ENCODE measurements at regions not wholly inside any gene's neighbourhood (a gene's known extent, or its start where the extent isn't known, plus 50 kb on each side); places are given as distances from the start of the nearest gene placed in this dataset.

DNA sequence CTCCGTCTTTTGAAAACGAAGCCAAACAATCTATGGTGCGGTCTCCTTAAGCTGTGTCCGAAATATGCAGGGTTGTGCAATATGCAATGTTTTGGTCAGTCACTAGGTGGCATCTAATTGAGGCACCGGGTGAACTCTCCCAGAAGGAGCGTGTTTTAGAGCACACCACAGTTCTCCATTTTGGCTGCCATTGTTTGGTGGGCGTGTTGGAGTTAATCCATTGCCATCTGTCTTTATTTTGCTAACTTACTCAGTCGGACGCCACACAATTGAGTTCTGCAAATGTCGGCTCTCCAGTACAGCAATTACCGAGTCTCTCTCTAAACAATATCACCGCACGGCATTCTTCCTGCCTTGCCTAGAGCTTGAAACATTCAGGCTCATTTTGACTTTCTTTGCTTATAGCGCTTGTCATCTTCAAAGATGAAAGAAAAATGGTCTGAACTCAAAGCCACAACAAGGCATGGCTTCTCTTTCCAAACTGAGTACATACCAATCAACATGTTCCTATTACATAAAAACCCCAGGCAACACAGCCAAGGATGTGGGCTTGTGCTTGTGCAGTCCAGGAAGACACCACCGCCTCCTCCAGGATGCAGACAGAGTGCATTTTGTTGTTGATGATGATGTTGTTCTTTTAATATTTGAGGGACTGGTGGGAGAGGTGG is 182.0 kb upstream of the SERP2 start:
- DNase-seq: no peak

DNA sequence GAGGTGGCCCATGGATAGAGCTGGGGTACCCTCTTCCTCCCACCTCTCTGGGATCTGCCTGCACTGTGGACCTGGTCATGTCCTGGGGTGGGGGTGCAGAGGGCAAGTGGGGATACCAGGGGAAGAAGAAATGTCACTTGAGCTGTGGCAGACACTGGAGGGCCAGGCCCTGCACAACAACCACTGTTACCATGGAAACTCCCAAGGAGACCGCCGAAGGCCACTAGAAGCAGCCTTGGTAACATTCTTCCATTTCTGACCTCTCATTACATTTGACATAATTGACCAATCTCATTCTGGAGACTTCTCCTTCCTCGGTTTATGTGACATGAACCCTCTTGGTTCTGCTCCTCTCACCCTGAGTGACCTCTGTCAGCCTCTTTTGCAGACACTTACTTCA is 179.9 kb upstream of the SERP2 start:
- DNase-seq: no peak

DNA sequence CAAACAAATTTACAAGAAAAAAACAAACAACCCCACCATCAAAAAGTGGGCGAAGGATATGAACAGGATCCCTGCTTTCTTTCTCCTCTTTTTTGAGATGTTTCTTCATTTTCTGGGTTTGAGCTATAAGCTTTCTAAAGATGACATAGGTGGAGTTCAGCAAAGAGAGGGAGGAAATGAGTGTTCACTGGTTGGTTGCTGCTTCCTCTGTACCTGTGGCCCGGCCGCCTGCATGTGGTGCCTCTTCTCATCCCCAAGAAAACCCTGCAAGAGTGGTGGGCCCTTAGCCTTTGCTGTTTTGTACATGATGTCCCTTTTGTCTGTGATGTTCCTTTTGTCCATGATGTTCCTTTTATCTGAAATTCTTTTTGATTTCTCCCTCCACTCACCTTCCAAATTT is 178.4 kb upstream of the SERP2 start:
- no peak for DNase-seq

DNA sequence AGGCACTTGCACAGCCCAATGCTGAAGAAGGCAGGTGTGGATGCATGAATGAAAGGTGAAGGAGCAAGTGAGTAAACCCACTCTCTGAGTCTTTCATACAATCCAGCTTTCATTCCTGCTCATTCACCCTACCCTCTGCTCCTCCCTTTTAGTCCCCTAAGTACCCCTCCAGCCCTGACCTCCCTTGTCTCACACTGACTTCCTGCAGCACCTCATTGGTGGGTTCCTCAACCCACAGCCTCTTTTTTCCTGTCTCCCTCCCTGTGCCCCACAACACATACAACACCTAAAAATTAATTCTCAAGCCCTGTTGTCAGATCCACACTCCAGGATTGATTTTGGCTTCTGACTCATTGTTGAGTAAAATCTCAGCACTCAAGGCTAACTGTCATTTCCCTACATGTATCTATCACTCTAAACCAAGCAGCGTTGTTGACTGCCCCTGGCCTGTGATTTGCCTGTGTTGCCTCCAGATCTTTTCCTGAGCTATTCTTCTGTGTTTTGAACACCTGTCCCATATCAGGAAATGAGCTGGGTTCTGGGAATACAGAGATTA is 177.3 kb upstream of the SERP2 start:
- DNase-seq: no peak

DNA sequence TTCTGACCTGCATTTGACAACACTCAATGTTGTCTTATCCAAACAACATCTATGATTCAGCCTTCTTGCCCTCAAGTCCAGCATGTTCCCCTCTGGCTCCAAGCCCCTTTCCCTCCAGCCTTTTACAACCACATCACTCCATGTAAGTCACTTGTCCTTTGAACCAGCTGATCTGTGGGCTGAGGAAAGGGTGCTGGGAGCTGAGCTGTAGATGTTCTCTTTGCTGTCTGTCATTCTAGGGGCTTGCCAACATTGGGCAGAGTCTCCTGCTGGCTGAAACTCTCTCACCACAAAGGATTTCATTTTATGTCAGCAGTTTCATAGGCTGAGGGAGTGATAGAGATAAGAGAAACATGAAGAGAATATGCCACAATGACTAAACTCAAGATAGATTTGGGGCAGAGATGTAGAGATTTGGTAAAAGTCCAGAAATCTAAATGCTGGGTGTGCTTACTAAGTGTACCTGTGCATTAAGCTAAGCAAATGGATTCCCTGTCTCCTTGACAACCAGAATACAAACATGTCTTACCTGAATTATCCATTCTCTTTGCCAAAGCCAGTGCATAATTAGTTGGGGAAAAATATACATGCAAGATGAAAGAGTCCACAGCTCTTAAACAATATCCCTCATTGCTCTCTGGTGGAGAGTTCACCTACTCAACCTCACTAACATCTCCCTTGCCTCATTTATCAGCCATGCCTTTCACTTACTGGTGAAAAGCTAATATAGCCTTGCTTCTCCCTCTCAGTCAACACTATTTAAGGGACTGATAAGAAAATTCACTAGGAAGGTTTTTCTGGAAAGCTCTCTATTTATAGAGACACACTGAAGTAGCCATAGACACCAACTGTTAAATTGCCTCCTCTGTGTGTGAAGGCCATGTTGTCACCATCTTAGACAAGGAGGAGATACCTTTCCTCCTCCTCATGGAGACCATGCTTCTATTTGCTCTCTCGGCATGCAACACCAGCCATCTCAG is 175.5 kb upstream of the SERP2 start:
- peak; percentile 33 for DNase-seq

DNA sequence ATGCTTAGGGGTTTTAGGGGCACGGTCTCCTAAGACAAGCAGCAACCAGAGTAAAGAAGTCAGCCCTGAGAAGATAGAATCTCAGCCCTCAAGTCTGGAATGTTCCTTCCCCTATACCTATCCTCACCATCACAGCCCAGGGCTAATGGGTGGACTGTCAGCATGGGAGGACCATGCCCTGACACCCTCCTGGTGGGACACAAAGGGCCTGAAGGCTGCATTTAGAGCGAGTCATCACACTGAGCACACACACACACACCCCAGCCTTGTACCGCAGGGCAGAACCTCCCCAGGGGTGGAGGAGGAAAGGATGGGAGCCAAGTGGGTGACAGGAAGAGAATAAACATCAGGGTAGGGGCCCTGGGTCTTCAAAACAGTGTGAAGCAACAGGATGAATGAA is 174.8 kb upstream of the SERP2 start:
- DNase-seq: no peak

DNA sequence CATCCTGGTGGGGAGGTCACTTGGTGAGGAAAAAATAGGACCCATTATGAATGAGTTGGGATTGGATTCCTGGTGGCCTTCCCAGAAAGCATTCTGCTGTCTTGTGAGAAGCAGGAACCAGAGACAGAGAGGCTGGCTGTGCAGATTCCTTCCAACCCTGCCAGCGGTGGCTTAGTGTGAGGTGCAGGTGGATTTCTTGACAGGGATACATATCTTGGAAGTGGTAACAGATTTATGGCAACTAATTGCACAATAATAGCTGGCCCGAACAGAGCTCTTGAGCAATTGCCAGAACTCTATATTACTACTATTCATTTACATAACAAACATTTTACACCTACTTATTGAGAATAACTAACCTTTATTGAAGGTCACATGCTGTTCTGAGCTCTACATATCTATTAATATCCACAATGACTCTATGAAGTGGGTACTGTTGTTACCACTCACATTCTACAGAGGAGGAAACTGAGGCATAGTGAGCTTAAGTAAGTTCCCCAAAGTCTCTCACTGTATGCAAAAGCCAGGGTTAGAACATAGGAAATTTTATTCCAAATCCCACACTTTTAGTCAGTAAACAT is 173.9 kb upstream of the SERP2 start:
- no peak for DNase-seq

DNA sequence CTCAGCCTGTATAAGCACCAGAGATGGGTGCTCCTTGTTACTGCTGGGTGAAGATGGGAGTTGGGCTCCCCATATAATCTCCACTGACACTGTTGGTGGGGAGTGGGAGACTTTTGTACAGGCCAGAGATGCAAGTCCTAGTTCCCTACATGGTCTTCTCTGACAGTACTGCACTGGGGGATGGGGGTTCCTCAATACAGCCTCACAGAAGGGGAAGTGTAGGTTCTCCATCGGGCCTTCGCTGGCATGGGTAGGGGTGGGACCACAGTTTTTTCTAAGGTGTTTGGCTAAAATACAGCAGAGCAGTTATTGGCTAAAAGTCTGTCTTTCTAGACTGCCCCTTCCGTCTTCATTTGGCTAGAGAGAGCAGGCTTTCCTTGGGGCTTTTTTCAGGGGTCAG is 167.2 kb upstream of the SERP2 start:
- DNase-seq: no peak

DNA sequence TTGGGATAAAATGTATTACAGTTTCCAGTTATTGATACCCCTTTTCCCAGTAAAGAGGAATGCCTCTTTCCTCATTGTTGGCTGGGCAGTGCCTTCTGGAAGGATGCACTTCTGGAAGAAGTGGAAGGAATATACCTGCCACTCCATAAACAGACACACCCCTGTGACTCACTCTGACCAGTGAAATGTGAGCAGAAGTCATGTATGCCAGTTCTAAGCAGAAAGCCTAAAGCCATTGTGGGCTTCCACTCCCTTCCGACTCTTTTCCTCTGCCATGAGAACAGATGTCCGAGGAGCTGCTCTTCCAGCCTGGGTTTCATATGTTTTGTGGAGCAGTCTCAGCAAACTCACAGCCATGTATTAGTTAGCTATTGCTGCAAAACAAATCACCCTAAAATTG is 166.1 kb upstream of the SERP2 start:
- no peak for DNase-seq

DNA sequence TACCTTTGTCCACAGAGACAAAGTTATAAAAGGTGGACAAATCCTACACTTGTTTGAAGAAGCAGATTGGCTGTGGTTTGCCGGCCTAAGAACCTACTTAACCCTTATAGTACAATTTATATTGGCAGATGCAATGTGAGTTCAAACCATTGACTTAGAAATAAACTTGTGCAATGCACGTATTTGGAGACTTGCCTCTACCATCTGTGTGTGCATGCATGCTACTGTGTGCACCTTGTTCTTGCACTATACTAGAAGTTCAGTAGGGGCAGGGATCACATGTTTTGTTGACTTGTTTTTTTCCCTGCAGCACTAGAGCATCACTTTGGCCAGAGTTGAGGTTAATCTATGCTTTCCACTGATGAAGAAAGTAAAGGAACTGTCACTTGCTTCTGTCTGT is 163.1 kb upstream of the SERP2 start:
- DNase-seq: no peak

DNA sequence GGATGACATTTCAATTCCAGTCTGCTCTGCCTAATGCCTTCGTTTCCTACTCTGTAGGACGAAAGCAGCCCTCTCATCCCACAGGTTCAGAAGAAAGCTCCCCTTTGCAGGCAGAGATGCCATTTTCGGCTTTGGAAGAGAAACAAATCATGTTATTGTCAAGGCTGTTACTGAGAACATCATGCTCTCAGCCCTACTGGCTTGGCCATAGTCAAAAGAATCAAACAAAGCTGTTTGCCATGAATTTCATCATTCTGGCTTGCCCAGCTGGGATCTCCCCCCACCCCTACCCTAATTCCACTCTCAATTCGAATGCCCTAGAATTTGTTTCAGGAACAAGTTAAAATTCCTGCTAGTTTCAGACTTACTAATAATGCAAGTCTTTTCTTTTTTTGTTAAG is 162.3 kb upstream of the SERP2 start:
- DNase-seq: no peak

DNA sequence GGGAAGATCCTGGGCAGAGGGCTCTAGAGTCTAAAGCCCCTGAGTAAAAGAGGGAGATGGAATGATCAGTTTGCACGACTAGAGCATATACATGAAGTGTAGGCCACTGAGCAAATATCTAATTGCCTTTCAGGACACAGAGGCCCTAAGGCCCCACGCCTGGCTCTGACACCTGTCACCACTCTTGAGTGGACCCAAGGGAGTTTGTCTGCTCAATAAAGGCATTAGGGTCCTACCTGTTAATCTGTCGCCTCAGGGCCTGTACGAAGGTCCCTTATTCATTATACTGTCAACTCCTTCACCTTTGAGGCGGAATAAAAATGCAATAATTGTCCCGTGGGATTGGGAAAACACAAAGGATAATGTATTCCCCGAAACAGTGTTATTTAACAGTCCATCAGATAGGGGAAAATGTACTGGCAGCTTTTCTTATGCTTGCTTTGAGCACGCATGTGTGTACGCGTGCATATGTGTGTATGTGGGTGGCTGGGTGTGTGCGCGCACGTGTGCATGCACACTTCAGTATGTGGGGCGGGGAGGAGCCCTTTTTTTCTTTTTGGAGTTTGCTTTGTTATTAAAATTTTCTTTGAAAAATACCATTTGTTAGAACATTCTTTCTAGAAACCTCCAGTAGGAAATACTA is 161.8 kb upstream of the SERP2 start:
- DNase-seq: no peak

DNA sequence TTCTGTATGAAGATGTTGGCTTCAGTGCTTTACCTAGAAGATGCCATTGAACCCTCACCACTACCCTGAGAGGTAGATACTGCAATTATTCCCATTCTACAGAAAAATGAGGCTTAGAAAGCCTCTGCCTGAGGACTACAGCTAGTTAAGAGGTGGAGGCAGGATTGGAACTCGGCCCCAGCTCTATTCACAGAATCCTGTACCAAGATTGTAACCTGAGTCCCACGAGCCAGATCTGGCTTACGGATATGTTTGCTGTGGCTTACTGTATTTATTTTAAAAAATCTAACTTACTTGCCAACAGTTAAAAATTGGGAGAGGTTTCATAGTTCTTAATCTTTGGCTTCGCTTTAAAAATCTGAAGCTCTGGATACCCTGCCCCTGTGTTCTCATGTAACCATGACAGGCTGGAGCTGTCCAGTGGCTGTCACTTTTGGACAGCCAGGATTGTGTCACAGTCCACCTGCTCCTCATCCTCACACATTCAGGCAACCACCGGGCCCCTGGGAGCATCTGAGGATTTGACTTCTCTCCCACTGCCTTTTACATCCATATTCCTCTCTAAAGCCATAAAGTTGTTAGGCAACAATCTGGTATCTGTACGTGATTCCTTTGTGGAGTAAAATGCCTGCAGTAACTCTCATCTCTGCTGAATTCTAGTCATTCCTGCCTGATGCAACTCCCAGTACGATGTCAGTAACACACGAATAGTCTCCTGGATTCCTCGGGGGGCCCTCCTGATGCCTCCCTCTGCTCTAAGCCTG is 160.8 kb upstream of the SERP2 start:
- DNase-seq: no peak

DNA sequence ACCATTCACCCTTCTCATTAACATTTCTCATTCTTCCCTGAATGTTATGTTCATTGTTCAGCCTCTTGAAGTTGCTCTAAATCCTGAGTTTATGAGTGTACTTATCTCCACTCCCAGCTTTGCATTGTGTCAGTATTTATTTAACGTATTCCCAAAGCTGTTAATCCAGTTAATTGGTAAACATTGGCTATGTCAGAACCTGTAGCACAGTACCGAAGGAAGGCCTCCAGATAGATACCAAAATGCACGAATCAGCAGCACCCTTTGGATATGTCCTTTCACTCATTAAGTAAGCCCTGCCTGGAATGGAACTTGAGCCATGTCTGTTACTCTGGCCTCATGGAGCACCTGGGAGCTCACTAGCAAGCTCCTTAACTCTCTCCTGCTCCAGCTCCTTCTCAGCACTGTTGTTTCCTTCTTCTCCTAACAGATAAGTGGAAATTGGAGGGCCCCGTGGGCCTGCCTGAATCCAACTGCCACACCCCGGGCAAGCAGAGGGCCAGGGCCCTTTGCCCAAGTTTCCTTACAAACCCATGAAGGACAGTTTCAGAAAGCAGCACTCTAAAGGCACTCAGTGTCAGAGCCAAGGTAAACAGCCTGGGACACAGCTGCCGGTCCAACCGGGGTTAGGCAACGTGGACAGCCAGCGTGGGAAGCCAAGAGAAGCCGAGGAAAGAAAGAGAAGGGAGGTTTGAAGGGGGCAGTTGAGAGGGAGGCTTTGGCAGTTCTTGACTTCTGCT is 155.0 kb upstream of the SERP2 start:
- DNase-seq: no peak

DNA sequence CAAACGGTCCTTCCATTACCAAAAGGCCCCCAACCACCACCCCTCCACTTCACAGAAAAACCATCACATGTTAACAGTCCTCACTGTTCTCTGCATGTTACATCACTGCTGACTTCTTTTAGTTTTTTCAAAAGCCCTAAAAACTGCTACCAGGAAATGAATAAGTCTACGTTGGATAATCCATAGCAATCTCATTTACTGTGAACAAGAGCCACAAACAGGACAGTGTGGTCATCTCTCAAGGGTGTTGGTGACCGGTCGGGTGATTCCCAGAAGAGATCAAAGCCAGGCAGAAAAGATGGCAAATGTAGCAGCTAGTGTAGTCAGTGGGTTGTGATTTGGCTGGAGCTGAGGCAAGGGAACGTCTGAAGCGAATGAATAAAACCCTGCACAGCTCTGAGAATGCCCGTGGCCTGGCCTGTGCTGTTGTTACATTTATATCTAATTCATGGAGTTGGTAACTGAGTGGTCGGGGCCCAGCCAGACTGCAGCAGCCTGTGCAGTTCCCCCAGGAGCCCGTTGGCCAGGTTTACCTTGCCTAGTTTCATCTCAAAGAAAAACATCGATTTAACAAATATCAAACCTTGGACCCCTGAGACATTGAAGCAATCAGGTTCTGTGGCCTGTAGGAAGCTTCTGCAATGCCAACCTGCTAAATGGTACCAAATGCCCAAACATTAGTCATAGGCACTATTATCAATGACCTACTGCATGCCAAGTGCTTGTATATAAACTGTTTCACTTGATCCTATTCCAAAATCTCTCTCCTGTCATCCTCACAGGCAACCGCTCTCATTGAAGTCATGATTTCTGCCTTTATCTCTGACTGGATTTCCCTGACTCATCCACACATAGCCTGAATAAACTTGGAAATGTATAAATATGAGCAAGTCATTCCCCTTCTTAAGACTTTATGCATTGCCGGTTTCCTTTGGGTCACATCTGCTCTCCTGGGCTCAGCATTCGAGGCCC is 153.8 kb upstream of the SERP2 start:
- DNase-seq: no peak

DNA sequence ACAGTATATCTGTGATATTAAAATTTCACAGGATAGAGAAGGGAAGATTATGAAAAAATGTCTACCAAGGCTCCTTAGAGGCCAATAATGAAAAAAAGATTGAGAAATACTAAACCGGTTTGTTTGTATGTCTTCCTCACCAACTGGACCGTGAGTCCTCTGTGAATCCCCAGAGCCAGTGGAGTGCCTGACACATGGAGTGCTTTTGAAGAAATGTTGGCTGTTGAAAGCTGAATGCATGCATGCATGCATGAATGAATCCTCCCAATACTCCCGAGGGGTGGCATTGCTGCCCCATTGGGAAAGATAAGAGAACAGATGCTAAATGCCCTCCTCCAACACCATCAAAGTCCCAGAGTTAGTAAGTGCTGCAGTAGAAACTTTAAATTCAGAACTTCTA is 152.7 kb upstream of the SERP2 start:
- no peak for DNase-seq

DNA sequence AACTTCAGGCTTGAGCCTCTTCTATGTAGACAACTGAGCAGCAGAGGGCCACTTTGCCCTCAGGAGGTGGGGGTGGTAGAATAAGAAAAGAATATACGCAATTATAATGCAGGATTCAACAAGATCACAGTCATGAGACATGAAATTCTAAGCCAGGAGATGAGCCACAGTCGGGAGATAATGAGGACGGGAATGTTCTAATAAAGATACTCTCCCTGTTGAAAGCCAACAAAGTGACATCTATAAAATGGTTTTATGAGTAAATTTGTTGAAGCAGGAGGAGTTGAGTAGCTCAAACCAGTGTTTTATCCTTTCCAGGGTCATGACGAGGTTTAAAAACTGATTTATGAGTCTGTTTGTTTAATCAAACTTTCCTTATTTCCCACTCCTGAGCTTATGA is 152.0 kb upstream of the SERP2 start:
- no peak for DNase-seq

DNA sequence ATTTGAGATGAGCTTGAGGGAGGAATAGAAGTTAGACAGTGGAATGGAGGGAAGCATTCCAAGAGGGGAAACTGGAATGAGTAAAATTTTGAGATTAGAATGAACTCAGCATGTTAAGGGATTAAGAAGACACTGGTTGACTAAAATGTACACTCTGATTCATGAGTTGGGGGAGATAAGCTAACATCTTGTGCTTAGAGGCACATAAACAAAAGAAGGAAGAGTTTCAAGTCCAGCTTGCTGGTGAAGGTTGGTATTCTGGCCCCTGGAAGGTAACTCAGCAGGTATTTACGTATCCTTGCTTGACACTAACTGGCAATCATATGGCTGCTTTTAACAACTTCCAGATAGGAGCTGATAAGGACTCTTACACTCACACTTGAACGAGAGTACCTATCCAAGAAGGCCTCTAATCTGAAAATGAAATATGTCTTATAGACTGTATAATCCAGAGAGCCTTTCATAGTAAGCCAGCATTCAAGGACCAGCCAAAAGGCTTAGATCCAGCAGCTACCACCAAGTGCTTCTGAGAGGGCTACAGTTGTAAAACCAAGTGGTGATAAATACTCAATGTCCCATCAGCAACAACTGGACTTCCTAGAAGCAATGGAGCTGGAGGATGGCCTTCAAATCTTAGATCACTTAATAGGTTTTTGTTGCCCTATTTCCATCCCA is 149.7 kb upstream of the SERP2 start:
- DNase-seq: no peak

DNA sequence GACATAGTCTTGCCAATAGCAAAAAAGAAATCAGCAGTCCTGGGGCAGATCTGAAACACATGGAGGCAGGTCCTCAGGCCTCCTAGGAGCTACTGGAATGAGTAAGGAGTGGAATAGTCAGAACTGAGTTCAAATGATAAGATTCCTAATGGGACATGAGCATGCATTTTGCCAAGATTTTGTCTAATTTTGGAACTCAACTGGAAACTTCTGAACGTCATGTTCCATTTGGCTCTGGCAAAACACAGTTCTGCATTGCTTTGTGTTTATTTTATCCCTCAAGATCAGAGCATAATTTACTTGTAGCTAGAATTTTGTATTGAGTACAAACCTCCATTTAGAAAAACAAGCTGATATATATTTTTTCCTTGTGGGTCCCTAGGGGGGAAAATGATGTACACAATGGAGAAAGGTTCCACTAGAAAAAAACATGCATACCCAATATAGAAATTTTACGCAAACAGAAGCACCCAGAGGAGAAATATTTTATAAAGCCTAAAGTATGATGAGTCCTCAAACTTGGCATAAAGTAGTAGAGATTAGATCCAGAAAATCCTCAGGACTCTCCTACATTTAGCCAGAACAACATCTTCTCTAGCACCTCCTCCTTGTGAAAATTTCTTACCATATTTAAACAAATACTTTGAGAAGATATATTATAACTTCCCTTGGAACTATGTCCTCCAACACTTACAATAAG is 149.0 kb upstream of the SERP2 start:
- DNase-seq: no peak
